Activated effector memory CD4-positive, alpha-beta T cell treated with anti-CD3 and anti-CD28 coated beads, Interleukin-2, amount 50 U/mL, for 16 hours (primary cell): ENCODE measurements at regions not wholly inside any gene's neighbourhood (a gene's known extent, or its start where the extent isn't known, plus 50 kb on each side); places are given as distances from the start of the nearest gene placed in this dataset.
"Not testable (repeated sequence)": the region's sequence is repeated elsewhere in the genome, so short reads cannot be mapped to it uniquely, and the experiment has no call there.

Source experiments
- DNase-seq: peaks from one replicate; pipeline ENCODE4 v3.0.0-alpha.2; 2020

DNA sequence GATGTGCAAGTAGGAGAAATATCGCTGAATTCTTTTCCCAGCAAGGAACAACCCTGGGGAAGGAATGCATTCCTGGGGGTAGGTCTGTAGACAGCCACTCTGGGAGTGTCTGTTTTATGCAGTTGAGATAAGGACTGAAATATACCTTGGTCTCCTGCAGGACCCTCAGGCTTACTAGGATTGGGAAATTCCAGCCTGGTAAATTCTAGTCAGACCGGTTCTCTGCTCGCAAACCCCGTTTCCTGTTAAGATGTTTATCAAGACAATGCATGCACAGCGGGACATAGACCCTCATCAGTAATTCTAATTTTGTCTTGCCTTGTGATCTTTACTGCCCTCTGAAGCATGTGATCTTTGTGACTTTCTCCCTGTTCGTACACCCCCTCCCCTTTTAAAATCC is 839.0 kb downstream of the REEP3 start:
- not testable (repeated sequence) for DNase-seq

DNA sequence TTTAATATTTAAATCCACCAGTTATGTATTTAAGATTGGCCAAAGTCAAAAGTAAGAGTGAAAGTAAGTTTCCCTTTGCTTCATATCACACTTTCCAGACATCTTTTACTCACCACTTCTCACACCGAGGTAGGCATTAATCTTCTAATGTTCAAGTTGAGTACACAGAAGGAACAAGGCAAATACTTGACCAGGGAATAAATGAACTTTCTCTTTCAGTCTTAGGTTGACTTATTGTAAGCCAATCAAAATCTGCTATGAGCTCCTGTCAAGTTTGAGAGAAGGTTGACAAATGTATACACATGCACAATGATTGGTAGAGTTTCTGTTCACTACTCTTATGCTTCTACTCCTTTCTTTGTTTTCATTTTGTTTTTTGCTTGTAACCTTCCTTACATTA is 842.5 kb downstream of the REEP3 start:
- DNase-seq: no peak

DNA sequence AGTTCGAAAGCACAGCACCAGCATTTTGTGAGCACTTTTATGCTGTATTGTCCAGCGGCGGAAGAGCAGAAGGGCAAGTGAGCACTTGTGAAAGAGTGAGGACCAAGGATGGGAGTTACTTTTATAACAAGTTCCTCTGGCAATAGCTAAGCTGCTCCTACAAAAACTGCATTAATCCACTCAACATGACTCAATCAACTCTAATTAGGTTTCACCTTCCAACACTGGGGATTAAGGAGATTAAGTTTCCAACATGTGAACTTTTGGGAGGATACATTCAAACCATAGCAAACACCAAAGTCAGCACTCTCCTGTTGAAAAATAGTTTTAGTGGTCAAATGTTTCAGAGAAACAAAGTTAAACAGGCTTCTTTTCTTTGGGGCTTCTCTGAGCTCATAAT is 844.5 kb downstream of the REEP3 start:
- DNase-seq: no peak

DNA sequence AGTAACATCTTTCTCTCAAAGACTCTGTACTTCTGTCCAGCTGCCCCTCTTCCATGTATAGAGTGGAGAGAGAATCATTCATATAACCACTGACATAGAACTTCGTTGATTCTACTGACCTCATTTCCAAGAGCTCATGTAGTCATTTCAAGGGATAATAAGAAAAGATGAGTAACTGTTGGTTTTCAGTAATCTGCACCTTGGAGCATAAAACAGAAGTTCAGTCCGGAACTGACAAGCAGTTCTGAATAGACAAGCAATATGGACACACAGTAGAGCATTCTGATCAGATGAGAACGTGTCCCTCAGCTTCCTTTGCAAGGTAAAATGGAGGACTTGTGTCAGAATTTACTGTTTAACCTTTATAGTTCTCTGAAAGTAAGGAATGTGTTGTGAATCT is 847.1 kb downstream of the REEP3 start:
- DNase-seq: no peak

DNA sequence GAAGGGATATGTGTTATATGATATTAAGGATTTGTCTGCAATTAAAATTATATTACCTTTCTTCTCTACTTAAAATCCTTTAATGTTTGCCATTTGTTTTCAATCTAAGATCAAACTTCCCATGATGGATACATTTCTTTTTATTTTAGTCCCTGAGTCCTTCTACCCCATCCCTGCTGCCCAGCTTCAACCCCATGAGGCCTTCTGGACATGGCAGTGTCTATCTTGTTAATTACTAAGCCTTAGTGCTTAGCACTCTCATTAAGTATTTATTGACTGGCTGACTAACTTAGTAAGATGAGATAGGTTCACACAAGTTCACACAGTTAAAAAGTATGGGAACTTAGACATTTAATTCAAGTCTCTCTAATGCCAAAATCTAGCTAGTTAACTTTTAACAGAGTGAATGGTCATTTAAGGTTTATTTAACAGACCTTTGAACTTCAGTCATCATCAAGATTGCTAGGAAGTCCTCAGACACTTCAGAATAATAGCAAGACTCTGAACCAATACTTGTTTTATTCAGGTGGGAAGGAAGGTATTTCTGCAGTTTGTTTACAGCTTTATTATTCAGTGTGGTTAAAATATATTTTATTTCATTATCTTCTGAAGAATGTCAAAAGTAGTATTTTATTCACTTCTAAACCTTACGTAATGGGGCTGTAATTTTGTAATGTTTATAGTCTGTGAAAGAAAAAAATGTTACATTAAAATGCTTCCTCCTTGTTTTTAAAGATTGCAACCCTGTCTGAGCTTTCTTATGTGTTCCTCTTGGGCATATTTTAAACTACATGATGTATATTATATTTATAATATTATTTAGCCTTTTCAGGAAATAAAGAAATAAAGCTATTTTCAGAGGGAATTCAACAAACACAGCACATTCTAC is 848.9 kb downstream of the REEP3 start:
- DNase-seq: no peak

DNA sequence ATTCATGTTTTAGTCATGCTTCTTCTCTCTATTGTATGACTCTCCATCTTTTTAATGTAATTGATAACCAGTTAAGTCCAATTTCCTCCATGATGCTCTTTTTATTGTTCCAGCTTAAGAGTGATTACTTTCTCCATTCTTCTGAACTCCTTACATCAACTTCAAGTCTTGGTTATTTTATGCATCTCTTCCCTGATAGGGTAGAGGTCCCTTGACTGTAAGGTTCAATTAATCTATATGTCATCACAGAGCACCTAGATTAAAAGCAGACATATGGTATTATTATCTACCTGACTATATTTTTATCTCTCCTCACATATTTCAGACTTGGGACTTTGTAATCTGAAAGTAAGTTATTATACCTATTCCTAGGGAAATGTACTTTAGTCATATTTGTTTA is 853.1 kb downstream of the REEP3 start:
- no peak for DNase-seq

DNA sequence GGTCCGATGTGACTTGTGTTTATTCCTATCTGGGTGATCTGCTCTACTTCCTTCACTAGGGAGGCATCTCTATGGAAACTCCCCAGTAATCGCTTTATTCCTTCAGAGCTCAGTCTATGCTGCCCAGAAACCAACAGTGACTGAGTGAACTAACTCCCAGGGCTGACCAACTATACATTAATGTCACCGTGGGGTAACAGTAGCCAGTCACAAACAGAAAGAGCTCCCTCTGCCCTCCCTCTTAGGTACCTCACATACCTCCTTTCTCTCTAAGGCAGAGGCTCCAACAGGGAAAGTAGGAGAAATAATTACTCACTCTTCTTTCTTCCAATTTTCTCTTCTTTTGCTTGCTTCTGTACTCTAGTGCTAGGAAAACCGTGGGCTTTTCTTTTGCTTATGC is 855.0 kb downstream of the REEP3 start:
- DNase-seq: no peak

DNA sequence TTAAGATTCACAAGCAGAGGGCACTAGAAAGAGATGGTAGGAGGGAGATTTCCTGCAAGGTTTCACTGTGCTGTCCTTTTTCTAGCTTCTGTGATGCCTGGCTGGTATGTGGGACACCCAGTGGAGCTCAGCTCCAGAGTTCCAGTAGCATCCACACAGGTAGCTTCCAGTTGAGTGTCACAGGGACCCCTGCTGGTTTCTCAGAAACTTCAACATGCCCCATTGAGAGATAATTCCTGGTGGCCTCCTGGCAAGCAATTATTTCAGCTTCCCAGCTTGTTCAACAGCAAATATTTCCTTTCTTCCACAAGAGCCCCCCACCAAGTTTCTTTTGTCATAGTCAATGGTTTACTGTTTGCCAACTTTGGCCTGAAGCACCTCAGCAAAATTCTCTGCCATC is 858.7 kb downstream of the REEP3 start:
- no peak for DNase-seq

DNA sequence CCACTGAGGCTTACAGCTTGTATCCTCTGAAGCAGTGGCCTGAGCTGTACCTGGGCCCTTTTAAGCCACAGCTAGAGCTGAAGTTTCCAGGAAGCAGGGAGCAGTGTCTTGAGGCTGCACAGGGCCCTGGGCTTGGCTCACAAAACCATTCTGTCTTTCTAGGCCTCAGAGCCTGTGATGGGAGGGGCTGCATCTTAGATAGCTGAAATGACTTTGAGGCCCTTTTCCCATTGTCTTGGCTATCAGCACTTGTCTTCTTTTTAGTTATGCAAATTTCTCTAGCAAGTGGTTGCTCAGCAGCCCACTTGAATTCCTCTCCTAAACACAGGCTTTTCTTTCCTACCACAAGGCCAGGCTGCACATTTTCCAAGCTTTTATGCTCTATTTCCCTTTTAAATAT is 864.2 kb downstream of the REEP3 start:
- no peak for DNase-seq

DNA sequence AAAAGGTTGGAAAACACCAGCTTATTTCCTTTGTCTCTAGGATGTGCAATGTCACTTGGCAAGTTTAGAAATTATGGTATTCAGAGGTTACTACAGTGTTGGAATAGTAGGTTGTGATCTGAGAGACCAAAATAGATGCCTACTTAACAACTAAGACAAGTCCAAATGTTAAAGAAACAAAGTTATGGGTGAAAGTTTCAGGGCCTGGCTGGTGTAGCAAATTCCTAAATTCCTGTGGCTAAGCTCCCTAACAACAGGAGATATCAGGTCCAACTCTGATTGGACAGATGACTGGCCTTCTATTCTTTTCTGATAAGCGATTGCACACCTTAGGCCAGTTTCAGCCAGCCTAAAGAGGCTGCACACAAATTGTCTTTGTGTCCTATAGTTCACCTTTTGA is 873.5 kb downstream of the REEP3 start:
- no peak for DNase-seq

DNA sequence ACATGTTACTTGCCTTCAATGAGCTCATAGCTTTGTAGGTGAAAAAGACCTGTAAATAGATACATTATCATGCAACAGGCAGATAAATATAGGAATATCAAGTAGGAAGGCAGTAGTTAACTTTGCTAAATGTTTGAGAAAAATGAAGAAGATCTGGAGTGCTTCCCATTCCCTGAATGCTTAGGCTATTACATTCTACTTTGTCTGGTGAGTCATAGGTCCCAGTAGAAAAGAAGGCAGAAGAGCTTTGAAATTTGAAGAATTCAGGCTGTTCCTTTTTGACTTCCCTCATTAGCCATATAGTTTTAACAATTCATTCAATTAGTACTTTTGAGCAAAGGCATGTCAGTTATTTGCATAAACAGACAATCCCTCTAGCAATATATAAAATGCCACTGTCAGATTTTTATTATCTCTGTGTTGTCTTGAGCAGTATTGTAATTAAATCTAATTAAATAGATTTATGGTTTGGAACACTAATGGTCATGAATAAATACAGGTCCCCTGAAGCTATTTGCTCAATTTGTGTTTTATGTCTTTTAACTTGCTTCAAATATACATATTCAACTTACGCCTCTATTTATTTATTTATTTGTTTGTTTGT is 875.0 kb downstream of the REEP3 start:
- no peak for DNase-seq

DNA sequence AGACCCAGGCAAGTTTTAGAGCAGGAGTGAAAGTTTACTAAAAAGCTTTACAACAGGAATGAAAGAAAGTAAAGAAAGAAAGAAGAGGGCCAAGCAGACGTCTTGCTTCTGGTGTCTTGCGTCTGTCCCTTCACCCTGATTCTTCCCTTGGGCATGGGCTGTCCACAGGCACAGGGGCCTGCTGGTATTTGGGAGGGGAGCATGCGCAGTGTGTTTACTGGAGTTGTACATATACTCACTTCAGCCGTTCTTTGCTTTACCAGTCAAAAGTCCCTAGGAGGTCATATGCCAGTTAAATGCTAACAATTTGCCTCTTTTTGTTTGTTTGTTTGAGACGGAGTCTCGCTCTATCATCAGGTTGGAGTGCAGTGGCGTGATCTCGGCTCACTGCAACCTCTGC is 875.9 kb downstream of the REEP3 start:
- DNase-seq: no peak

DNA sequence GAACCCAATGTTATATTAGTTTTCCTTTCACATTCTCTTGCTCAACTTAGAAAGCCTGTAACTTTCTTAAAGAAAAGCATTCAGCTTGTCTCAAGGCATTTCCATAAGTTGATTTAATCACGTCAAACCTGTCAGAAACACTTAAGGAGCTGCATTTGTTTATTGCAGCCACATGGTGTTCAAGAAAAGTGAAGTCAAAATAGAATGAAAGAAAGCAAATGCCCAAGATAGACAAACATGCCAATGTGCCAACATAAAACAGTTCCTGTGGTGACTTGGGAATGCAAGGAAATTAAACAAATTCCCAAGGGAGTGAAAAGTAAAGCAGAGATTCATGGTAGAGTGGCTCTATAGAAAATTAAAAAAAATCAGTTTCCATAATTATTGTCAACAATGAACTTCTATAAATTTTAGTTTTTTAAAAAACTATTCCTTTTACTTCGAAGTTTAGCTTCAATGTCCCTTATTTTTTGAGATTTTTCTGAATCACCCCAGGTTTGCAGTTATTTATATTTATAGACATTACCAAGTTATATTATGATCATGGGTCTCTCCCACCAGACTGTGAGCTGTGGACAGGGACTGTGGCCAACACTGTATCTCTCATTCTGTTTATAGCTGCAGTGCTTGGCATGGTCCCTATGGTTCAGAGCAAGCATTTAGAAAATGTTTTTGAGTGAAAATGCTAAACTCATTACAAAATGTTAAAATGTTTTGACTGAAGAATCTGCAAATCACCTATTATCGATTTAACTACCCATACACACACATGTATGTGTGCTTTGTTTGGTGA is 887.4 kb downstream of the REEP3 start:
- no peak for DNase-seq

DNA sequence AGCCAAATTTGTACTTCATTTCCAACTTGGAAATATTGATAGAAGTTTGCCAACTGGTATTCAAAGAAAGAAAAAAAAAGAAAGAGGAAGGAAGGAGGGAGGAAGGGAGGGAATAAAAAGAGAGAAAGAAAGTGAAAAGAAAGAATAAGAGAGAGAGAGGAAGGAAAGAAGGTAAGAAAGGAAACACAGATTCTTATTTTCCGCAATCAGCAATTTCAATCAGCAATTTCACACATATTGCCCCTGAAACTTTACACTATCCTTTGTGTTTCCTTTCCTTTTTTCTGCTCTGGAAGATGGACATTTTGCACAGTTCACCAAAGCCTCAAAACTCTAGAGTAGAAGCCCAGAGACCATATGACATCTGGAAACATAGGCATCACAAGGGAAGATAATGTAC is 888.1 kb downstream of the REEP3 start:
- no peak for DNase-seq

DNA sequence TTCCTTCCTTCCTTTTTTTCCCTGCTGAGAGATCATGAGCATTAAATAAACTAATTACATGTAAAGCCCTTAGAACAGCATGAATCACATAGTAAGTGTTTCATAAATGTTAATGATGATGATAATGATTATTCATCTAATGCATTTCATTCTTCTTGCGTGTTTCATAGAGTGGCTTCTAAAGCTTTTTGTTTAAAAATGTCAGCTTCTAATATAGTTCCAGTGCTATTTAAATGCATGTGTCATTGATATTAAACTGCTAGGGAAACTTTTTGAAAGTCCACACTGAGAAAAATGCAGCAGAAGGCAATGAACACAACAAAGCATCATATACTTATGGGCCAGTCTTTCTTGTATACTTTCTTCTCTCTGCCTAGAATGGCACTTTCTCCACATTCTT is 894.8 kb downstream of the REEP3 start:
- no peak for DNase-seq

DNA sequence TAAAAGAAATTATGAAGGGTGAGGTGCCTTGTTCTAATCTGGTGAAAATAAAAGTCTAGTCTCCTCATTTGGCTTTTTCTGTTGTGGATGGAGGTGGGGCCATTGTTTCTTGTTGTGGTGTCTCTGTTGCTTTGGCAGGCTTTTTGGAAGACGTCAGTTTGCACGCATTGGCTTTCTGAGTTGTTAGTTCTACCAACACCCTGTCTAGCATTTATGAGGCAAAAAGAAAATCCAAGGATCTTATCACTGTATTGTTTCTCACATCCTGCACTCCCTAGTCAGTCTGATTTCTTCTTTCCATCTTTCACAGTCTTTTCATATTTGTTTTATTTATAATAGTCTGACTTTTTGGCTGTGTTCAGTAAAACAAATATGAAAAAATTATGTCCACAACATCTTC is 898.3 kb downstream of the REEP3 start:
- no peak for DNase-seq

DNA sequence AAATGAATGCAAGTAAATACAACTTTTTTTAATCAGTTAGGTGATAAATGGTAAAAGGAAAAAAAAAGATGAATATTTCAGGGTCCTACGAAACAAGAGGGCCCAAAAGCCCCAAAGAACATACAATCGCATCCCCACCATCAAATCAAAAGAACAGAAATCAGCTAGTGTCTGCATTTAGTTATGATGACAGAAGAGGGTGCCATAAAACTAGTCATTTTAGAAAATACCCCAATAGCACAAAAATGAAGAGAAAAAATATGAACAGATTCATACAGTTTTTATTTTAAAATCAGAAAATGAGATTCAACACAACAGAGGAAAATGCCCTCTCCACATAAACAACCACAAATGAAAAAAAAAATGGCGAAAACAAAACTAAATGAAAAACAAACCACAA is 905.5 kb downstream of the REEP3 start:
- DNase-seq: no peak

DNA sequence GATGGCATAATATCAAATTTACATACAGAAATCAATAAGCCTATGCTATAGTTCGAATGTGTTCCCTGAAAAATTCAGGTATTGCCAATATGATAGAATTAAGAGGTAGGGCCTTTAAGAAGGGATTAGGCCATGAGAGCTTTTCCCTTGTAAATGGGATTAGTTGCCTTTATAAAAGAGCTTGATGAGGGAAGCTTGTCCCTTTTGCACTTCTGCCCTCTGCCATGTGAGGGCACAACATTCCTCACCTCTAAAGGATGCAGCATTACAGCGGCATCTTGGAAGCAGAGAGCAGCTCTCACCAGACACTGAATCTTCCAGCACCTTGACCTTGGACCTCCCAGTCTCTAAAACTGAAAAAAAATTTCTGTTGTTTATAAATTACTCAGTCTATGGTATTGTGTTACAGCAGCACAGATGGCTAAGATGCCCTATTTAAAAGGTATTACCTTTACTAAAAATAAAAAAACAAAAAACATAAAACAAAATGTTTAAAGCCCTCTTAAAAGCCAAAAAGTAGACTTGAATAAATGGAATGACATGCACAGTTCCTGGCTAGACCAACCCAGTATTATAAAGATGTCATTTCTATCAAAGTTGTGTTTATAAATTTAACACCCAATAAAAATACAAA is 909.6 kb downstream of the REEP3 start:
- DNase-seq: no peak

DNA sequence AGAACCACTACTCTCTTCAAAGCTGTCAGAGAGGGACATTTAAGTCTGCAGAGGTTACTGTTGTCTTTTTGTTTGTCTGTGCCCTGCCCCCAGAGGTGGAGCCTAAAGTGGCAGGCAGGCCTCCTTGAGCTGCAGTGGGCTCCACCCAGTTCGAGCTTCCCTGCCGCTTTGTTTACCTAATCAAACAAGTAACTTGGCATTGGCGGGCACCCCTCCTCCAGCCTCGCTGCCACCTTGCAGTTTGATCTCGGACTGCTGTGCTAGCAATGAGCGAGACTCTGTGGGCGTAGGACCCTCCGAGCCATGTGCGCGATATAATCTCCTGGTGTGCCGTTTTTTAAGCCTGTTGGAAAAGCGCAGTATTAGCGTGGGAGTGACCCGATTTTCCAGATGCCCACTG is 920.7 kb downstream of the REEP3 start:
- not testable (repeated sequence) for DNase-seq

DNA sequence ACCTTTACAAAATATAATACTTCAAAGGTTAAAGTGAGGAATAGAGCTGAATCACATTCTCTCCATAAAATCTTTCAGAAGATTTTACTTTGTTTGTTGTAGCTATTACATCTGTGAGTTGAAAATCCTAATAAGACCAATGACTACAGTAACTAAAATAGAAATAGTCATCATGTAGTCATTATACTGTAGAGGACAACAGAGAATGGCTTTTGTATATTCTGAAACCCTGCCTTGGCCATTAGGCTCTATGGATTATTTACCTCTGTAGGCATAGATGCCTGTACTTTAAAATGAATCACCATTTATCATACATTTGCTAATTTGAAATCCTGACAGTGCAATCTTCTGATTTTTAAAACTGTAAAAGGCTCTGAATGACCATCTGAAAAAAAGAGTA is 923.0 kb downstream of the REEP3 start:
- DNase-seq: no peak

DNA sequence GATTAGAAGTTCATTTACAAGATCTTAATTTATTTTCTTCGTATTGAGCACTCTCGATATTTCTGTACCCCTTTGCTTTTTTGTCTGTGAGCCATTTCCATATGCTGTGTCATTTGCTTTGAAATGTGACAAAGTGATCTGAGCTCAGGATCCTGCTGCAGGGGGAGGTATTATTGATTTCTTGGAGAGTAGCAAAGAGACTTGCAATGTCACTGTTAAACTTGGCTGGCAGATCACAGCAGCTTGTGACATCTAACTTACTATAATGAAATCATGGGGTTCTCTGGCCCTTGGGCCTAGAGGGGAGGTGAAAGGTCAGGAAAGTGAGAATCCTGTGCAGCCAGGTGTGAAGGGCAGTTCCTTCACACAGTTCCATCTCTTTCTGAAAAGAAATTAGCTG is 923.4 kb downstream of the REEP3 start:
- DNase-seq: no peak

DNA sequence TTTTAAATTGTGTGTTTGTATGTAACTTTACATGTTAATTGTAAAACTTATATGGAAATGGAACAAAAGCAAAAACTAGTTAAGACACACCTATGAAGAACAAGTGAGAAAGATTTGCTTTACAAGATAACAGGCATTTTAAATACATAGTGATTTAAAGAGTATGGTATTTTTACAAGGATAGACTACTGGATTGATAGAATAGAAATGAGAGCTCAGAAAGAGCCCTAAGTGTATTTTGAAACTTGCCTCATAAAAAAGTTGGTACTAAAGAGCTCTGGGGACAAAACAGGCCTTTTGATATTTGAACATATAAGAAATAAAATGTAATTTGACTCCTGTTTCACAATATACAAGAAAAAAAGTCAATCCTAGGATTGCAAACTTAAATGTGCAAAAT is 928.4 kb downstream of the REEP3 start:
- DNase-seq: no peak

DNA sequence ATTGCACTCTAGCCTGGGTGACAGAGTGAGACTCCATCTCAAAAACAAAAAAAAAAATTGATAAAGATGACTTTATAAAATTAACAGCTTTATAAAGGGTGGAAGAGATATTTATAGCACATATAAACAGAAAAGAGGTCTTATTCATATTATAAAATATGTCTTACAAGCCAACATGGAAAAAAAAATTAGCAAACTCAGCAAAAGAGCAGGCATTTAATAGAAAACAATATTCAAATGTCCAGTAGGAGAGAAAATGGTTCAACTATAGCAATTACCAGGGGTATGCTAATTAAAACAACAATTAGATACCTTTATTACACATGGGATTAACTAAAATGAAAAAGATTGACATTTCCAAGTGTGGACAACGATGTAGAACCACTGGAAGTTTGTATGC is 929.1 kb downstream of the REEP3 start:
- DNase-seq: no peak

DNA sequence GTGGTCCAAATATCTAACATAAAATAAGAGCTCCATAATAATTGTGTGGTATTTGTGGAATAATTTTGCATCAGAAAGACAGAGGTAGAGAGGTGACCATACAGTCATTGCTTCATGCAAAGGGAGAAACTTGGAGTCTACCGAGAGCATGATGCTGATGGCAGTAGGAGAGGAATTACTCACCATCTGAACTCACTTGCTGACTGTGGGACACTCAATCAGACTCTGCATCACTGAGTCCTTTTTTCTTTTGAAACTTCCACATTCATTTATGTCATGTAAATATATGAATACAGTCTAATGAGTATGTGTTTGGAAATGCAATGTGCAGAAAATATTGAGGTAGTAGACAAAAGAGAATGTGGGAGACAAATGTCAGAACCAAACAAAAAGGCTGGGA is 933.8 kb downstream of the REEP3 start:
- no peak for DNase-seq
